ENCODE measurements at regions not wholly inside any gene's neighbourhood (a gene's known extent, or its start where the extent isn't known, plus 50 kb on each side); places are given as distances from the start of the nearest gene placed in this dataset.

GRCh38 chr9:121567500-121568342, 68.1 kb upstream of the GGTA1 start:
- TF ChIP-seq CHD1 (IDR thresholded peaks at IDR 0.05; ENCODE audit: low read depth, low read length) (no peak), BHLHE40 (IDR thresholded peaks at IDR 0.05; ENCODE audit: borderline replicate concordance in 1 of 2, low read depth in 2 of 2, low read length in 1 of 2) (no peak), POLR2A (IDR thresholded peaks at IDR 0.05; ENCODE audit: low read depth, low read length) (no peak), POLR2AphosphoS5 (IDR thresholded peaks at IDR 0.05; ENCODE audit: low read length) (no peak), CTCF (IDR thresholded peaks at IDR 0.05 in 2 of 3, conservative IDR thresholded peaks at IDR 0.05 in 1 of 3; ENCODE audit: control insufficient read depth in 2 of 3, extremely low read depth in 1 of 3, insufficient read depth in 1 of 3, low read depth in 3 of 3, low read length in 3 of 3) (no peak)
